Liver (tissue), 8 donors: ENCODE measurements at regions not wholly inside any gene's neighbourhood (a gene's known extent, or its start where the extent isn't known, plus 50 kb on each side); places are given as distances from the start of the nearest gene placed in this dataset.

Experiments used
- DNase-seq: peaks from one replicate; pipeline ENCODE4 v3.0.0-alpha.2; 2017; ENCODE audit warnings: low spot score
- H3K27ac ChIP-seq, 2 donors: one replicate each; pipeline ENCODE4 v1.7.0; 2013; ENCODE audit warnings: inconsistent platforms in 2 of 2, low read length in 2 of 2, control low read depth in 1 of 2, low read depth in 1 of 2, mild to moderate bottlenecking in 1 of 2
- H3K27me3 ChIP-seq, 4 donors: one replicate each; pipeline versions ENCODE4 v1.6.1 to v1.7.0; 2013; ENCODE audit warnings: low read length in 3 of 4, inconsistent platforms in 1 of 4, mild to moderate bottlenecking in 1 of 4, moderate library complexity in 1 of 4; ENCODE audit not compliant: control insufficient read depth in 4 of 4, insufficient read depth in 4 of 4
- H3K36me3 ChIP-seq, 4 donors: one replicate each; pipeline versions ENCODE4 v1.6.1 to v1.7.0; 2013; ENCODE audit warnings: low read length in 3 of 4, mild to moderate bottlenecking in 3 of 4, low read depth in 1 of 4, moderate library complexity in 1 of 4; ENCODE audit not compliant: control insufficient read depth in 4 of 4, insufficient read depth in 3 of 4
- H3K4me1 ChIP-seq, 4 donors: one replicate each; pipeline versions ENCODE4 v1.6.1 to v1.7.0; 2013; ENCODE audit warnings: low read length in 3 of 4, mild to moderate bottlenecking in 3 of 4, moderate library complexity in 1 of 4; ENCODE audit not compliant: control insufficient read depth in 4 of 4, insufficient read depth in 4 of 4
- H3K4me3 ChIP-seq, 3 donors: one replicate each; pipeline versions ENCODE4 v1.6.1 to v1.7.0; 2013; ENCODE audit warnings: low read length in 3 of 3, control low read depth in 1 of 3, low read depth in 1 of 3, mild to moderate bottlenecking in 1 of 3
- H3K9ac ChIP-seq, 2 donors: one replicate each; pipeline ENCODE4 v1.7.0; 2013; ENCODE audit warnings: low read length in 2 of 2, mild to moderate bottlenecking in 2 of 2, moderate library complexity in 2 of 2, control low read depth in 1 of 2, low read depth in 1 of 2
- H3K9me3 ChIP-seq, 4 donors: one replicate each; pipeline versions ENCODE4 v1.6.1 to v1.7.0; 2013; ENCODE audit warnings: low read length in 3 of 4; ENCODE audit not compliant: control insufficient read depth in 4 of 4
- FOXA1 ChIP-seq: IDR thresholded peaks from 2 replicates; pipeline ENCODE4 v1.6.1; 2016; ENCODE audit warnings: antibody characterized with exemption
- FOXA2 ChIP-seq: IDR thresholded peaks from 2 replicates; pipeline ENCODE4 v1.6.1; 2016; ENCODE audit warnings: antibody characterized with exemption
- GABPA ChIP-seq, 2 donors: IDR thresholded peaks in 1 of 2; conservative IDR thresholded peaks in 1 of 2; 2 replicates each; pipeline ENCODE4 v1.6.1; 2016; ENCODE audit warnings: antibody characterized with exemption in 2 of 2, mild to moderate bottlenecking in 1 of 2, moderate library complexity in 1 of 2
- HNF4A ChIP-seq, 2 donors: conservative IDR thresholded peaks; 2 replicates each; pipeline ENCODE4 v1.6.1; 2016; ENCODE audit warnings: antibody characterized with exemption in 2 of 2, mild to moderate bottlenecking in 2 of 2
- HNF4G ChIP-seq: IDR thresholded peaks from 2 replicates; pipeline ENCODE4 v1.6.1; 2016; ENCODE audit warnings: antibody characterized with exemption
- MAX ChIP-seq: IDR thresholded peaks from 2 replicates; pipeline ENCODE4 v1.6.1; 2016; ENCODE audit warnings: antibody characterized with exemption
- NR2F2 ChIP-seq: IDR thresholded peaks from 2 replicates; pipeline ENCODE4 v1.6.1; 2016; ENCODE audit warnings: antibody characterized with exemption
- RAD21 ChIP-seq, 2 donors: IDR thresholded peaks; 2 replicates each; pipeline ENCODE4 v1.6.1; 2016; ENCODE audit warnings: antibody characterized with exemption in 2 of 2, mild to moderate bottlenecking in 2 of 2
- REST ChIP-seq: IDR thresholded peaks from 2 replicates; pipeline ENCODE4 v1.6.1; 2016; ENCODE audit warnings: antibody characterized with exemption, mild to moderate bottlenecking
- RXRA ChIP-seq, 2 donors: IDR thresholded peaks; 2 replicates each; pipeline ENCODE4 v1.6.1; 2017 to 2018; ENCODE audit warnings: antibody characterized with exemption in 2 of 2, mild to moderate bottlenecking in 1 of 2
- SP1 ChIP-seq: IDR thresholded peaks from 2 replicates; pipeline ENCODE4 v1.6.1; 2018; ENCODE audit warnings: antibody characterized with exemption, mild to moderate bottlenecking
- ZBTB33 ChIP-seq: IDR thresholded peaks from 2 replicates; pipeline ENCODE4 v1.6.1; 2016; ENCODE audit warnings: antibody characterized with exemption
- WGBS: extraction: QIAGEN DNeasy Blood & Tissue Kit; methylation state at CpG from one replicate; pipeline ENCODE4 v1.1.7; 2013; 5-methylcytosine and 5-hydroxymethylcytosine counted together
- TF ChIP-seq, protein P1 (sequence below): fragments of 150-350 bp; IDR thresholded peaks from 2 replicates; pipeline ENCODE4 v1.5.1; 2017; ENCODE audit warnings: improper control_type of control experiment, low read depth, low read length; ENCODE audit not compliant: missing input control
- donor health status: healthy.
- donor health status: healthy.
- donor health status: healthy.
- donor health status: healthy.
- donor health status: healthy.

- H3K36me3 ChIP-seq: no peaks in the 10 kb centered on the region
- WGBS: 66% methylated on average over 2 of the region's 2 CpGs
Observed at GRCh38 chr9:73806876-73807275, 655.2 kb downstream of the ANXA1 start.

More at GRCh38 chr9:73806876-73807275, 655.2 kb downstream of the ANXA1 start:
- H3K4me3 ChIP-seq: no peak overlapping the region
- TF ChIP-seq ZBTB33 (no peak), NR2F2 (no peak), FOXA1 (no peak), MAX (no peak), REST (no peak), SP1 (no peak), HNF4G (no peak), GABPA (IDR thresholded peaks at IDR 0.05 in 1 of 2, conservative IDR thresholded peaks at IDR 0.05 in 1 of 2) (no peak), HNF4A (conservative IDR thresholded peaks at IDR 0.05) (no peak), FOXA2 (no peak), RXRA (IDR thresholded peaks at IDR 0.05) (no peak), RAD21 (IDR thresholded peaks at IDR 0.05) (no peak)
- TF ChIP-seq, protein P1, sequence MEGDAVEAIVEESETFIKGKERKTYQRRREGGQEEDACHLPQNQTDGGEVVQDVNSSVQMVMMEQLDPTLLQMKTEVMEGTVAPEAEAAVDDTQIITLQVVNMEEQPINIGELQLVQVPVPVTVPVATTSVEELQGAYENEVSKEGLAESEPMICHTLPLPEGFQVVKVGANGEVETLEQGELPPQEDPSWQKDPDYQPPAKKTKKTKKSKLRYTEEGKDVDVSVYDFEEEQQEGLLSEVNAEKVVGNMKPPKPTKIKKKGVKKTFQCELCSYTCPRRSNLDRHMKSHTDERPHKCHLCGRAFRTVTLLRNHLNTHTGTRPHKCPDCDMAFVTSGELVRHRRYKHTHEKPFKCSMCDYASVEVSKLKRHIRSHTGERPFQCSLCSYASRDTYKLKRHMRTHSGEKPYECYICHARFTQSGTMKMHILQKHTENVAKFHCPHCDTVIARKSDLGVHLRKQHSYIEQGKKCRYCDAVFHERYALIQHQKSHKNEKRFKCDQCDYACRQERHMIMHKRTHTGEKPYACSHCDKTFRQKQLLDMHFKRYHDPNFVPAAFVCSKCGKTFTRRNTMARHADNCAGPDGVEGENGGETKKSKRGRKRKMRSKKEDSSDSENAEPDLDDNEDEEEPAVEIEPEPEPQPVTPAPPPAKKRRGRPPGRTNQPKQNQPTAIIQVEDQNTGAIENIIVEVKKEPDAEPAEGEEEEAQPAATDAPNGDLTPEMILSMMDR: no peak
- H3K27me3 ChIP-seq: no peaks in the 10 kb centered on the region
- no peak overlapping the region for H3K27ac ChIP-seq
- H3K9ac ChIP-seq: no peak overlapping the region
- DNase-seq: no peak
- peaks cover 0 to 2% (median 0%) of the 10 kb centered on the region in 4 donors for H3K9me3 ChIP-seq
- H3K4me1 ChIP-seq: no peaks in the 10 kb centered on the region
